Fibroblast of lung (primary cell): ENCODE measurements at regions not wholly inside any gene's neighbourhood (a gene's known extent, or its start where the extent isn't known, plus 50 kb on each side); places are given as distances from the start of the nearest gene placed in this dataset.

Source experiments
- CTCF ChIP-seq, 2 donors: IDR thresholded peaks in 1 of 2; conservative IDR thresholded peaks in 1 of 2; 1 replicate in 1 of 2; 2 replicates in 1 of 2; pipeline ENCODE4 v1.5.1; 2011 to 2012; ENCODE audit warnings: low read length in 2 of 2, control low read depth in 1 of 2, inconsistent platforms in 1 of 2, low read depth in 1 of 2, mild to moderate bottlenecking in 1 of 2
- EZH2 ChIP-seq: IDR thresholded peaks from 2 replicates; pipeline ENCODE4 v1.5.1; 2012; ENCODE audit warnings: low read length, control low read depth, mild to moderate bottlenecking; ENCODE audit errors: missing control alignments

GRCh38 chr4:132299841-132300240 lies 849.3 kb upstream of the PCDH10 start:
- TF ChIP-seq CTCF (conservative IDR thresholded peaks at IDR 0.05 in 1 of 2, IDR thresholded peaks at IDR 0.05 in 1 of 2; ENCODE audit: low read depth in 1 of 2, low read length in 2 of 2) (no peak), EZH2 (no peak)
